Activated naive CD4-positive, alpha-beta T cell (primary cell): ENCODE measurements at regions not wholly inside any gene's neighbourhood (a gene's known extent, or its start where the extent isn't known, plus 50 kb on each side); places are given as distances from the start of the nearest gene placed in this dataset.

Experiments used
- DNase-seq, 4 experiments: peaks; one replicate each; lab custom pipeline; 2025; lab: John Stamatoyannopoulos, UW

- no peak for DNase-seq
Measured at GRCh38 chr11:19661827-19662226, 50.8 kb upstream of the NAV2 start.

DNA sequence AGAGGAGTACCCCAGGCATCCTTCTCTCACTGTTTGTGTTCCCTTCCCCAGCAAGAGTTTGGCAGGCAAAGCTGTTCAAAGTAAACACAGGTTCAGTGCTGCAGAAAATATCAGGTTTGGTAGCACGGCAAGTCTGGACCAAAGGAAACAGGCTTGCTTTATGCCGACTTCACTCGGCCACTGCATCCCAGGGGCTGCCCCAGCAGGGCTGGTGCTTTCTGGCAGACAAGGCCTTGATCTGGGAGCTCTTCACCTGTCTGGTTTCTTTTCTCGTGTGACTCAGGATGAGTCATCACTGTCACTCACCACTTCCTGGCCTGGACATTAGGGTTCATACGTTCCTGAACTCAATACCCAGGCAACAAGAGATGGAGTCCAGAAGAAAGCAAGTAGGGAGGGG lies 52.6 kb upstream of the NAV2 start:
- DNase-seq, result no peak

GRCh38 chr11:19659529-19659928 lies 53.1 kb upstream of the NAV2 start:
- no peak for DNase-seq

DNA sequence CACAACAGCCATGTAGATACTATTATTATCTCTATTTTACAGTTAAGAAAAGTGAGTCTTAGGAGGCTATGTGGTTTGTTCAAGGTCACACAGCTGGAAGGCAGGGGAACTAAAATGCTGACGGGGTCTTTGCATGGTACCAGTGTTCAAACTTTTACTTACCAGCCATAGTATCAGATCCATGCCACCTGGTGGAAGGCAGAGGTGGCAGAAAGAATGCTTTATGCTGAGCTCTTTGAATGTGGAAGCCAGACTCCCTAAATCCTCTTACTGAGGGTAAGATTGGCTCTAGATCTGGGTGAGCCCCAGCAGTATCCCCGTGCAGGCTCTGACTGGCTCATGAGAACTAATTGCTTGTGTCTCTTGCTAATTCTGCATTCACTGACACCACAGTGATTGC lies 54.3 kb upstream of the NAV2 start:
- DNase-seq, result no peak

GRCh38 chr11:19656140-19656541 lies 56.5 kb upstream of the NAV2 start:
- DNase-seq, result no peak

GRCh38 chr11:19652623-19653375 lies 59.8 kb upstream of the NAV2 start:
- no peak for DNase-seq

GRCh38 chr11:19651653-19652052 lies 61.0 kb upstream of the NAV2 start:
- no peak for DNase-seq

DNA sequence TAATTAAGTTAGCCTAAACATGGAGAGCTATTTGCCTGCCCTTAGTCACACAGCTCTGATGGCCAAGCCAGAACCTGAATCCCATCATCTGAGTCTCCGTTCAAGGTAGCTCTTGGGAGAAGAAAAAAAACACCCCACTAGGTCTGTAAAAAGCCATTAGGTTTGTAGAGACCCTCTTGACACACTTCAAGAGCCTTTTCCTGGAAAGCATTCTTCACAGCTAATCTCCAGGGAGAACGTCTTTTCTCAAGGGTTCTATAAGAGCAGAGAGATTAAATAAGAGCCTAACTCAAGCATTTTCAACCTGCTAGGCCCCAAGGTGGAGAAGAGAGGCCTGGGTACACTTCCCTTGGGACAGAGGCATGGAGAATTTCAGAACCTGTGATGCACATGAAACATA lies 61.6 kb upstream of the NAV2 start:
- DNase-seq, result no peak

DNA sequence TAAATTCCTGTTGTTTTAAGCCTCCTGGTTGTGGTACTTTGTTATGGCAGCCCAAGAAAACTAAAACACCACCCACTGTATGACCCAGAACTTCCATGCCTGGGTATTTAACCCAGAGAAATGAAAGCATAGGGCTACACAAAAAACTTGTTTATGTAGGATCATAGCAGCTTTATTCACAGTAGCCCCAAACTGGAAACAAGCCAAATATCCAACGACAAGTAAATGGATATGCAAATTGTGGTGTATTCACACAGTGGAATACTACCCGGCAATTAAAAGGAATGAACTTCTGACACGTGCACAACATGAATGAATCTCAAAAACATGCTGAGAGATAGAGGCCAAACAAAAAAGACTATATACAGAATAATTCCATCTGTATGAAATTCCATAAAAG lies 62.2 kb upstream of the NAV2 start:
- no peak for DNase-seq

GRCh38 chr11:19649751-19650150 lies 62.9 kb upstream of the NAV2 start:
- no peak for DNase-seq

GRCh38 chr11:19648321-19648720 lies 64.3 kb upstream of the NAV2 start:
- DNase-seq, result no peak

DNA sequence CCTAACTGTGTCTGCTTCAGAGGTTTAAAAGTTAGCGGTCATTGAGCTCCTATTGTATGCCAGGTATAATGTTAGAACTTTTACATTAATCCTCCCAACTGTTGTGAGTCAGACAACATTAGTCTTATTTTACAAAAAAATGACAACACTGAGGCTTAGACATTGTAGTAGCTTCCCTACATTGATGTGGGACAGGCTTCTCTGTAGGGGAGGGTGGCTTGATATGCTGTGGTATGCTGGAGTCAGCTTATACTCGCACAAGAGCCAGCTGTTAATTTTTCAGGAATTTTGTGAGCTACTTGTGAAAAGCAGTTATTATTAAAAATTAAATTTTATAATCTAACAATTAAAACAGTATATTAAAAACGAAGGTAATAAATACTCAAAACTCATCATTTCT lies 64.8 kb upstream of the NAV2 start:
- DNase-seq, result no peak

GRCh38 chr11:19646921-19647320 lies 65.7 kb upstream of the NAV2 start:
- no peak for DNase-seq

DNA sequence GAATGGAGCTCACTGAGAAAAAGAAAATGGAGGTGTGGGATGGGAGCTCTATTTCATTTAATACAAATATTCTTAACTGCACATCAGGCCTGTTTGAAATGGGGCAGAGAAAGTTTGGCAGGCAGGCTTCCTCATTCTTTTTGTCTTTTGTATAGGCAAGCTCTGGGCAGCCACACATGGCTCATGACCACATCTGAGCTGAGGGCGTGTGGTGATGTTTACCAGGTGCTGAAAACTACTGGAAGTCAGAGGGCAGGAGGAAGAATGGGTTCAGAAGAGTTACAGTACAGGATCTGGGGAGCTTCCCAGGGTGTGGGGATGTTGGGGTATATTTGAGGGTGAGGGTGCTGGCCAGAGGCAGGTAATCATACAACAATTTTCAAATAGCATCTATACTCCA lies 66.3 kb upstream of the NAV2 start:
- DNase-seq, result no peak

DNA sequence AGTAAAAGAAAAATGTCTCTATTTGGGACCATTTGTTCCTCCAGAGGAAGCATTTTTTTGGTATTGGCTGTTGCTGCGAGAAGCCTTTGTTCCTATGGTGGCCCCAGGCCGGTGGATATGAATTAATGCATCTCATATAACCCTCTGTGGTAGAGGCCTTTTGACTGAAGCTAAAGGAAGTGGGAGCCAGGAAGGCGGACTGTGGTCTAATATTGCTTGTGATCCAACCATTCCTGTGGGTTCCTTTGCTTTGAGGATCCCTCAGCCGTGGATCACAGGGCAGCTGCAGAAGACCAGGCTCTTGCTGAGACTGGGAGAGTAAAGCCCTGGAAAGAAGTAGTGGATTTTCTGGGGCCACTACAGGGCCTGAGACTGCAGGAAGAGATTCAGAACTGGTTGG lies 68.3 kb upstream of the NAV2 start:
- DNase-seq, result no peak

GRCh38 chr11:19642185-19643158 lies 70.2 kb upstream of the NAV2 start:
- DNase-seq, result no peak

GRCh38 chr11:19639603-19640105 lies 73.0 kb upstream of the NAV2 start:
- DNase-seq, result no peak

DNA sequence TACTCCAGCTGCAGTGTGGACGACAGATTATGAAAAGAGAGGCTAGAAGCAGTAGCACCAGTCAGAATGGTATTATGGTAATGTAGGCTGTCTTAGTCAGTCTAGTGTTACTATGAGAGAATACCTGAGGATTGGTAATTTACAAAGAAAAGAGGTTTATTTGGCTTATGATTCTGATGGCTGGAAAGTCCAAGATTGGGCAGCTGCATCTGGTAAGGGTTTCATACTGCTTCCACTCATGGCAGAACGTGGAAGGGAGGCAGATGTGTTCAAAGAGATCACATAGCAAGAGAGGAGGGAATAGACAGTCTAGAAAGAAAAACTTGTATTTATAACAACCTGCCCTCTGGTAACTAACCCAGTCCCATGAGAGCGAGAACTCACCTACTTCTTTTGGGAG lies 77.3 kb upstream of the NAV2 start:
- no peak for DNase-seq

- no peak for DNase-seq
Measured at GRCh38 chr11:19633276-19633675, 79.4 kb upstream of the NAV2 start.

DNA sequence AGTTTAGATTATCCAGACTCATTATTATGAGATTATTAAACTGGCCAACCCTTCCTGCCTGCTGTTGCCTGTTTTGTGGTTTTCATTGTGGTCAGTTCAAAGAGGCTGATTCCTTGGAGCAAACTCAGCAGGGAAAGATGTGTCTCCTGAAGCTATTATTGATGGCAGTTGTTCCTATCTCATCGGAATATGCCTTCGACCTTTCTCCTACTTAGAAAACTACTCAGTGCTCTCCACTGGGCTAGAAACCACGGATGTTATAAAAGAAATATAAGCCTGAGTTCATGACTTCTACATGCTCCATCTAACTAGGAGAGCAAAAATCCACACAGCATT lies 80.2 kb upstream of the NAV2 start:
- no peak for DNase-seq

GRCh38 chr11:19631712-19632498 lies 80.7 kb upstream of the NAV2 start:
- DNase-seq, result no peak

GRCh38 chr11:19628018-19628417 lies 84.6 kb upstream of the NAV2 start:
- DNase-seq, result no peak
